GM18502 (cell line): ENCODE measurements at regions not wholly inside any gene's neighbourhood (a gene's known extent, or its start where the extent isn't known, plus 50 kb on each side); places are given as distances from the start of the nearest gene placed in this dataset.

Experiments
- ATAC-seq: cut with Tn5 transposase; IDR thresholded peaks from one replicate; pipeline ENCODE4 v1.9.1; 2021; ENCODE audit warnings: mild to moderate bottlenecking; ENCODE audit not compliant: unreplicated experiment, poor library complexity

GRCh38 chr1:181364801-181365200 lies 118.5 kb upstream of the CACNA1E start:
- no peak for ATAC-seq

DNA sequence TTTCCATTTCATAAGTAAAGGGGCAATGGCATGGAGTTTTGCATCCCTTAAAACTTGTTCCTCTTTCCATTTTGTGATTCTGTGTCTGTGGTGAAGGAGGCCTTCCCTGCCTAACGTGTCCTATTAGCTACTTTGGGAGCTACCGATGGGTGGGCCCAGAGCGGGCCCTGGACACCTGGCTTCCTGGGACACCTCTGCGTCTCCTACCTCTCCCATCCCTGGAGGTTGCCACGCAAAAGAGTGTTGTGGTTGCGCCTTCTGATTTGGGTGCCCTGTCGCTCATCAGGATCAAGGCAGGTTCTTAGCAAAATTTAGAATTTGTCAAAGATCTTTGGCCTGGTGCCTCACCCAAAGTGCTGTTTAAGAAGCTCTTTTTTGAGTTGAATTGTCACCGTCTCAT lies 116.4 kb upstream of the CACNA1E start:
- no peak for ATAC-seq

DNA sequence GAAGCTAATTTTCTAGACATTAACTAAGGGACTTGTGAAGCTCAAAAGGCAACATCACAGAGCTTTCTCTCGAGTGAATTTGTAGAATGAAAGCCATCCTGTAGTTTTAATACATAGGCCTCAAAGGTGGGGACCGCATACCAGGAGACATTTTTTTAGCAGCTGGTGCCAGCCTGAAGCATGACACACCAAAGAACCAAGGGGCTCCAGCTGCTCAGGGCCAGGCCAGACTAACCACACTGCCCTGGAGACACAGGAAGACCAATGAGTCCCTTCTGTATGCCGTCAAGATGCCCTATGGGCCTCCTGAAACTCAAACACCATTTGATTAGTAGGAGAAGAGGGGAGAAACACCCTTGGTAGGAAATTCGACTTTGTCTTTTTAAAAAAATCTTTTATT lies 113.9 kb upstream of the CACNA1E start:
- ATAC-seq = no peak

GRCh38 chr1:181383695-181384094 lies 99.6 kb upstream of the CACNA1E start:
- no peak for ATAC-seq

DNA sequence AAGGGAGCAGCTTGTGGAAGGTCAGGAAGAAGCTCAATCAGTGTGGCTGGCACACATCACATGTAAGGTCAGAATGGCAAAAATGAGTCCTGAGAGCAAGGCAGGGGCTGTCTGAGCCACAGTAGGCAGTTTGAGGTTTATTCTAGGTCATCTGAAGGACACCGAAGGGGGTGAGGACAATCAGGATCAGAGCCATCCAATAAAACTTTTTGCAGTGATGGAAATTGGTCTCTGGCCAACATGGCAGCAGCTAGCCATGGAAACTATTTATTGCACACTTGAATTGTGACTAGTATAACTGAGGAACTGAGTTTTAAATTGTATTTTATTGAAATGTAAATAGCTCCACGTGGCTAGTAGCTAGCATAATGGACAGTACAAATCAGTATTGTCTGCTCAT lies 97.0 kb upstream of the CACNA1E start:
- no peak for ATAC-seq

- no peak for ATAC-seq
These were observed 96.4 kb upstream of the CACNA1E start for GRCh38 chr1:181386951-181387350.

- no peak for ATAC-seq
These were observed 95.6 kb upstream of the CACNA1E start for GRCh38 chr1:181387702-181388101.

- ATAC-seq = no peak
These were observed 92.8 kb upstream of the CACNA1E start for GRCh38 chr1:181390410-181391077.

GRCh38 chr1:181391301-181391900 lies 91.9 kb upstream of the CACNA1E start:
- no peak for ATAC-seq

DNA sequence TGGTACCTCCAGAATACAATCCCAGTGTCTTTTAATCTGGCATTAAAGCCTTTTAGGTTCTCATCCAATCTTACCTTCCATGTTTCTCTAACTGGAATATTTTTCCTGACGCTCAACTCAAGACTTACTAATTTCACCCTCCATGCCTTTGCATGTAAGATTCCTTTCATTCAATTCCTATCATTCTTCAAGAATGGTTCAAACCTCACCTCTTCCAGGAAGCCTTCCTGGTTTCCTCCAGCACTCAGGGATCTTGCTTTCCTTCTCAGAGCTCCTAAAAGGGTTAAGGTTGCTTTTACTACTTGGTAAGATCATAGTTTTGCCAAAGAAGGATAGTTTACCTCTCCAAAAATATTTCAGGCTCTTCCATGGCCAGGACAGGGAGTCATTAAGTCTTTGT lies 91.2 kb upstream of the CACNA1E start:
- ATAC-seq = no peak

GRCh38 chr1:181392613-181393220 lies 90.6 kb upstream of the CACNA1E start:
- ATAC-seq = no peak

DNA sequence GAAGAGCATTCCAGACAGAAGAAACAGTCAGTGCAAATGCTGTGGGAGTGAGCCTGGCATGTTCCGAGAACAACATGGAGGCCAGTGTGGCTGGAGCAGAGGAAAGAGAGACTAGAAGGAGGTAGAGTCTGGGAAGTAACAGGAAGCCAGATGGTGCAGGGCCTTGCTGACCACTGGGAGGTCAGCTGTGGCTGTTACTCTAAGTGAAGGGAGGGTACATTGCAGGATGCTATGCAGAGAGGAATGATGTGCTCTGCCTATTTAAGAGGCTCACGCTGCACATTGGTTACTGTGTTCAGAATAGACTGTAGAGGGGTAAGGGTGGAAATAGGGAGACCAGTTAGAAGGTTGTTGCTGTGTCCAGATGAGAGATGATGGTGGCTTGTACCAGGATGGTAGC lies 88.6 kb upstream of the CACNA1E start:
- no peak for ATAC-seq

GRCh38 chr1:181396171-181396670 lies 87.1 kb upstream of the CACNA1E start:
- no peak for ATAC-seq

DNA sequence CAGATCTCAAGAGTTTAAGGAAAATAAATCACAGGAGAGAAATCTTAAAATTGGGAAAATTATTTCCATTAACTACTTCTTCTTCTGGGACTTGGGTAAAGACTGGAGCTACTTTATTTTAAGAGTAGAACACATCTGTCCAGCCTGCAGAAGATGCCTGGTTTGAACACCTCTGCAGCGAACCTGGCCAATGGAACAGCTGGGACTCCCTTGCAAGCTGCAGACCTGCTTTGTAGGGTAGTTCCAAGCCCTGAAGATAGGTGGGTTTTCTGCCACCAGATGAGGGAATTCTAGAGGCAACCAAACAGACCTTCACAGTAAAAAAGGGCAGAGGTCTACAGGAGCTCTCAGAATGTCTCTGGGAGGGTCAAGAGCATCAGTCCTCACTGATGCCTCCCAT lies 86.5 kb upstream of the CACNA1E start:
- no peak for ATAC-seq

- peak; percentile 69 for ATAC-seq
These were observed 85.5 kb upstream of the CACNA1E start for GRCh38 chr1:181397845-181398244.

- peak; percentile 80 for ATAC-seq
These were observed 84.8 kb upstream of the CACNA1E start for GRCh38 chr1:181398544-181398943.

DNA sequence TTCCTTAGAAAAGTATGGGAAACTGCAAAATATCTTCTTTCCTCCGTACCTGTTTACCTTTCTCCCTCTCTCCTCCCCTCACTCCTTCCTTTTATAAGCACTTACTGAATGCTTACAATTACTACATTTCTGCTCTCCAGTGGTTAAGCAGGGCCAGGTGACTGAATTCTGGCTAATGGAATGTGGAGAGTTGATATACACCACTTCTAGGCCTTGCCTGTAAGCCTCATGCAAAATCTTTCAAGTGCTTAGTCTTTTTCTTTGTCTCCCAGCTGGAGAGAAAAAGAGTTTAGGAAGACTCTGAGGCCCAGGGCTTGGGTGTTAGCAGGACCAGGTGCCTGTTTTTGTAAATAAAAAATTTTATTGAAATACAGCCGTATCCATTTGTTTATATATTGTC lies 77.7 kb upstream of the CACNA1E start:
- no peak for ATAC-seq

DNA sequence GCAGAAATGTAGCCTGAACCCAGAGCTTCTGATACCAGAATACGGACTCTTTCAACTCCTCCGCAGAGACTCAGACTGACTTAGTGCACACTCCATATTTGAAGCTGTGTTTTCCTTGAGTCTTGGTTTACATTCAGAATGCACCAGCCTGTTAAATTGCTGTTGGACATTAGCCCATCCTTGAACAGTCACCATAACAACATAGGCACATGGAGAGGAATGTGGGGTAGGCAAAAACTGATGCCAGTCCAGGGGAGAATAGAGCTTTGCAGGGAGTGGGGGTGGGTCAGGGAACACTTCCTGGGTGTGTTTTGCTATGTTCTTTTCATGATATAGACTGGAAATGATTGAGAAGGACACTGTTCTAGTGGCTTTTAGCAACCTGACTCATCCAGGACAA lies 76.3 kb upstream of the CACNA1E start:
- no peak for ATAC-seq

GRCh38 chr1:181409981-181410380 lies 73.3 kb upstream of the CACNA1E start:
- no peak for ATAC-seq

DNA sequence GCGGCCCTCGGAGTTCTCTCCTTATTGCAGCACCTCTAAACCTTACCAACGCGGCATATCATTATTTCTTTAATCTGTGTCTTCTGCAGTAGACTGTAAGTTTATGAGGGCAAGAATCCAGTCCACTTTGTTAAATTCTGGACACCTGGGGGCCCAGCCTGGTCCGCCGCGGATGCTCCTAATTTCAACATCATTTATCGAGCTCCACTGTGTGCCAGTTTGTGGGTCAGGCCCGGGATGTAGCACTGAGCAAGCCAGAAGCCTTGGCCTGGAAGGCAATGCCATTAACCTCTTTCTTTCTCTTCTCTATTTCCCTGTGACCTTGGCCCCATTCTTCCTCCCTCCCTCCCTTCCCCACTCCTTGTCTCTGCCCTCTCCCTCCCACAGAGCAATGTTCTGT lies 70.6 kb upstream of the CACNA1E start:
- ATAC-seq = no peak

GRCh38 chr1:181413195-181413815 lies 70.0 kb upstream of the CACNA1E start:
- no peak for ATAC-seq
